Testis (tissue), 2 donors: ENCODE measurements at regions not wholly inside any gene's neighbourhood (a gene's known extent, or its start where the extent isn't known, plus 50 kb on each side); places are given as distances from the start of the nearest gene placed in this dataset.

Source experiments
- DNase-seq: peaks from one replicate; pipeline ENCODE4 v3.0.0-alpha.2; 2019
- H3K27ac ChIP-seq, 2 donors: fragments of 200-600 bp; sonication (generic); one replicate each; pipeline ENCODE4 v1.5.1; 2019
- H3K27me3 ChIP-seq: fragments of 200-600 bp; sonication (generic); one replicate; pipeline ENCODE4 v1.5.1; 2019
- H3K36me3 ChIP-seq: fragments of 200-600 bp; sonication (generic); one replicate; pipeline ENCODE4 v1.5.1; 2017; ENCODE audit warnings: low read depth; ENCODE audit errors: missing control alignments
- H3K4me1 ChIP-seq: fragments of 200-600 bp; sonication (generic); one replicate; pipeline ENCODE4 v1.5.1; 2019
- H3K4me3 ChIP-seq, 2 donors: fragments of 200-600 bp; sonication (generic); one replicate each; pipeline ENCODE4 v1.5.1; 2017 to 2019
- H3K9me3 ChIP-seq: fragments of 200-600 bp; sonication (generic); one replicate; pipeline ENCODE4 v1.5.1; 2017
- POLR2A ChIP-seq: fragments of 450-650 bp; IDR thresholded peaks from one replicate; pipeline ENCODE4 v1.6.1; 2017; ENCODE audit warnings: antibody characterized with exemption, mild to moderate bottlenecking, moderate library complexity
- WGBS, 2 donors: methylation state at CpG; one replicate each; pipeline ENCODE4 v1.1.5; 2018; 5-methylcytosine and 5-hydroxymethylcytosine counted together
- intact Hi-C: fragments of 100-400 bp; cut with DNase I; formaldehyde crosslinking; loops from one replicate; pipeline ENCODE4 v1.15.1; 2023; ENCODE audit warnings: low total_unique reads
- TF ChIP-seq, protein P1 (sequence below), 3 experiments: fragments of 450-650 bp in 2 of 3; fragments of 200-600 bp in 1 of 3; sonication (generic) in 1 of 3; IDR thresholded peaks; one replicate each; pipeline ENCODE4 v1.5.1; 2016 to 2019; ENCODE audit warnings: antibody characterized with exemption in 3 of 3, mild to moderate bottlenecking in 2 of 3, moderate library complexity in 1 of 3

- 80 to 88% methylated on average over 1 of the region's 1 CpG for WGBS, 2 donors
- H3K27me3 ChIP-seq, result no peaks in the 10 kb centered on the region
- no peak for DNase-seq
- H3K9me3 ChIP-seq, result no peaks in the 10 kb centered on the region
- intact Hi-C loops, result no loop called here
- no peaks in the 10 kb centered on the region for H3K36me3 ChIP-seq
- no peak overlapping the region for H3K27ac ChIP-seq
- H3K4me1 ChIP-seq, result no peaks in the 10 kb centered on the region
- H3K4me3 ChIP-seq, result no peak overlapping the region
- TF ChIP-seq POLR2A, result no peak
- TF ChIP-seq, protein P1, sequence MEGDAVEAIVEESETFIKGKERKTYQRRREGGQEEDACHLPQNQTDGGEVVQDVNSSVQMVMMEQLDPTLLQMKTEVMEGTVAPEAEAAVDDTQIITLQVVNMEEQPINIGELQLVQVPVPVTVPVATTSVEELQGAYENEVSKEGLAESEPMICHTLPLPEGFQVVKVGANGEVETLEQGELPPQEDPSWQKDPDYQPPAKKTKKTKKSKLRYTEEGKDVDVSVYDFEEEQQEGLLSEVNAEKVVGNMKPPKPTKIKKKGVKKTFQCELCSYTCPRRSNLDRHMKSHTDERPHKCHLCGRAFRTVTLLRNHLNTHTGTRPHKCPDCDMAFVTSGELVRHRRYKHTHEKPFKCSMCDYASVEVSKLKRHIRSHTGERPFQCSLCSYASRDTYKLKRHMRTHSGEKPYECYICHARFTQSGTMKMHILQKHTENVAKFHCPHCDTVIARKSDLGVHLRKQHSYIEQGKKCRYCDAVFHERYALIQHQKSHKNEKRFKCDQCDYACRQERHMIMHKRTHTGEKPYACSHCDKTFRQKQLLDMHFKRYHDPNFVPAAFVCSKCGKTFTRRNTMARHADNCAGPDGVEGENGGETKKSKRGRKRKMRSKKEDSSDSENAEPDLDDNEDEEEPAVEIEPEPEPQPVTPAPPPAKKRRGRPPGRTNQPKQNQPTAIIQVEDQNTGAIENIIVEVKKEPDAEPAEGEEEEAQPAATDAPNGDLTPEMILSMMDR (IDR thresholded peaks at IDR 0.05), result no peak
These were observed 209.5 kb downstream of the KLF5 start for GRCh38 chr13:73268306-73268705.

GRCh38 chr13:73266640-73267180 is 207.9 kb downstream of the KLF5 start:
- Histone ChIP-seq H3K9me3 (no peaks in the 10 kb centered on the region), H3K4me1 (no peaks in the 10 kb centered on the region), H3K27ac (no peak overlapping the region), H3K36me3 (no peaks in the 10 kb centered on the region), H3K4me3 (no peak overlapping the region), H3K27me3 (no peaks in the 10 kb centered on the region)
- intact Hi-C loops, result no loop called here
- no peak for DNase-seq
- TF ChIP-seq POLR2A, result no peak
- TF ChIP-seq, protein P1 (IDR thresholded peaks at IDR 0.05), result no peak
- 79 to 87% methylated on average over 3 of the region's 3 CpGs for WGBS, 2 donors

DNA sequence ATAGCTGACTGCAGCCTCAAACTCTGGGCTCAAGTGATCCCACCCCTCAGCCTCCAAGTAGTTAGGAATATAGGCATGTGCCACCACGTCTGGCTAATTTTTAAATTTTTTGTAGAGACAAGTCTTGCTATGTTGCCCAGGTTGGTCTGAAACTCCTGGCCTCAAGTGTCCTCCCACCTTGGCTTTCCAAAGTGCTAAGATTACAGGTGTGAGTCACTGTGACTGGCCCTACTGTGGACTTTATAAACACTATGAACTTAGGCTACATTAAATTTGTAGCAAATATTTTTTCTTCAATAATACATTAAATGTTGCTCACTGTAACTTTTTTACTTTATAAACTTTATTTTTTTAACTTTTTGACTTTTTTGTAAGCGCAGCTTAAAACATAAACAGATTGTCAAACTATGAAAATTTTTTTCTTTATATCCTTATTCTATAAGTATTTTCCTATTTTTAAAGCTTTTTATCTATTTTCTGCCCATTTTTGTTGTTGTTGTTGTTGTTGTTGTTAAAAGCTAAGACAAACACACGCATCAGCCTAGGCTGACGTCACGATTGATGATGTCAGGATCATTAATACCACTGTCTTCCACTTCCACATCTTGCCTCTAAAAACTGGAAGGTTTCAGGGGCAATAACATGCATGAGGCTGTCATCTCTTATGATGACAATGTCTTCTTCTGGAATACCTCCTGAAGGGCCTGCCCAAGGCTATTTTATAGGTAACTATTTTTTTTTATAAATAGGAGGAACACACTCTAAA is 204.2 kb downstream of the KLF5 start:
- TF ChIP-seq, protein P1 (IDR thresholded peaks at IDR 0.05), result no peak
- TF ChIP-seq POLR2A, result no peak
- H3K36me3 ChIP-seq, result no peaks in the 10 kb centered on the region
- 77% methylated on average over 5 of the region's 5 CpGs for WGBS, 2 donors
- H3K9me3 ChIP-seq, result no peaks in the 10 kb centered on the region
- H3K4me1 ChIP-seq, result no peaks in the 10 kb centered on the region
- no peak overlapping the region for H3K4me3 ChIP-seq
- no peaks in the 10 kb centered on the region for H3K27me3 ChIP-seq
- no peak for DNase-seq
- H3K27ac ChIP-seq, result no peak overlapping the region
- intact Hi-C loops, result no loop called here

DNA sequence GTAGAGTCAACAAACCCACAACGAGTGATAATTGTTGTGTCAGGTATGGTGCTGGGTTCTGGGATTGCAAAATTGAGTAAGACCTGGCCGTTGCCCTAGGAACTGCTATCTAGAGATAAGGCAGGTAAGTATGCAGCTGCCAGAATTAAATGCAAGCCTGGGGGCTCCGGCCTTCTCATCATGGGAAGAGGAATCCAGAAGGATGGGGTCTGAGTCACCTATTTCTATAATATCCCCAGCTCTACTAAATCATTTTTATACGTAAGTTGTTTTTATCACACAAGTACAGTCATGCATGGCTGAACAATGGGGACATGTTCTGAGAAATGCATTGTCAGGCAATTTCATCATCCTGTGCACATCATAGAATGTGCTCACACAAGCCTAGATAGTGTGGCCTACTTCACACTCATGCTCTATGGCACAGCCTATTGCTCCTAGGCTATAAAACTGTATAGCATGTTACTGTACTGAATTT is 203.0 kb downstream of the KLF5 start:
- Histone ChIP-seq H3K4me1 (no peaks in the 10 kb centered on the region), H3K27me3 (no peaks in the 10 kb centered on the region), H3K36me3 (no peaks in the 10 kb centered on the region), H3K9me3 (no peaks in the 10 kb centered on the region), H3K27ac (no peak overlapping the region), H3K4me3 (no peak overlapping the region)
- DNase-seq, result no peak
- TF ChIP-seq POLR2A, result no peak
- TF ChIP-seq, protein P1 (IDR thresholded peaks at IDR 0.05), result no peak
- 61 to 65% methylated on average over 4 of the region's 4 CpGs for WGBS, 2 donors
- intact Hi-C loops, result no loop called here
